HG02763 (cell line): ENCODE measurements at regions not wholly inside any gene's neighbourhood (a gene's known extent, or its start where the extent isn't known, plus 50 kb on each side); places are given as distances from the start of the nearest gene placed in this dataset.
A peak's percentile ranks its signal among the peaks of the same experiment; 100 is the strongest.

Experiments used
- ATAC-seq: cut with Tn5 transposase; IDR thresholded peaks from one replicate; pipeline ENCODE4 v1.9.1; 2021; ENCODE audit warnings: mild to moderate bottlenecking, moderate library complexity; ENCODE audit not compliant: unreplicated experiment

DNA sequence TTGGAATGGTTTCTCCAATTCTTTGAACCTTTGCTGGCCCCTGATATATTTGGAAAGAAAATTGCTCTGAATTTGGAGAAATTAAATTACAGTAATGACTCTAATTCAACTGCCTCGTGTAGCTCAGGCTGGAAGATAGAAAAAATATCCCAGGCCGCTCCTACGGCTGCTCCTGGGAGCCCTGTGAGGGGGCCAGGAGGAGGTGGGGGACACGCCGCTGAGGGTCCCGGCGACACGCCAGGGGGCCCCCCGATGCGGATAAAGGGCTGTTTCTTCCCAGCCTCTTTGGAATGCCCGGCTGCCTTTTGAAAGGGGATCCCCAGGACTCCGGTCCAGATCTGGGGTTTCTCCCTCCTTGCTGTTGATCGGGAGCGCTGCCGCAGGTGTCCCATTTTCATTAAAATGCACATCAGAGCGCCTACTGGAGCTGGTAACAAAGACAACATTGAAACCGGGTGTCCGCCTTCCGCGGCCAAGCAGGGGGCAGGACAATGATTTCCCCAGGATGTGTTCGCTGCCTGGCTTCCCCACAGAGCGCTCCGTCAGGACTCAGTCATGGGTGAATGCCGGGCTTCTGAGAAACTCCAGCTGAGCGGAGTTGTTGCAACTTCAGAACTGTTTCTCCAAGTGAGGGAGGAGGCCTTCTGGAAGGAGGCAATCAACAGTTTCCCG, 200.1 kb upstream of the KBTBD8 start:
- ATAC-seq: no peak

DNA sequence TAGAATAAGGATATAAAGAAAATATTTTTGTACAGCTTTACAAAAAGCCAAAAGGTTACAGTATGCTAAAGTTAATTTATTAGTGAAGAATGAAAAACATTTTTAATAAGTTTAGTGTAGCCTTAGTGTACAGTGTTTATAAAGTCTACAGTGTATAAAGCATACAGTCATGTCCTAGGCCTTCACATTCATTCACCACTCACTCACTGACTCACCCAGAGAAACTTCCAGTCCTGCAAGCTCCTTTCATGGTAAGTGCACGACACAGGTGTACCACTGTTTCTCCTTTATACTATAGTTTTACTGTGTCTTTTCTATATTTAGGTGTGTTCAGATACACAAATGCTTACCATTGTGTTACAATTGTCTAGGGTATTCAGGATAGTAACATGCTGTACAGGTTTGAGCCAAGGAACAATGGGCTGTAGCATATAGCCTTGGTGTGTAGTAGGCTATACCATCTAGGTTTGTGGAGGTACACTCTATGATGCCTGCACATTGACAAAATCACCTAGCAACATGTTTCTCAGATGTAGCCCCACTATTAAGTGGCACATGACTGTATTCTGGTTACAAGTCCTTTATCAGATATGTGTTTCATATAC, 197.1 kb upstream of the KBTBD8 start:
- no peak for ATAC-seq

DNA sequence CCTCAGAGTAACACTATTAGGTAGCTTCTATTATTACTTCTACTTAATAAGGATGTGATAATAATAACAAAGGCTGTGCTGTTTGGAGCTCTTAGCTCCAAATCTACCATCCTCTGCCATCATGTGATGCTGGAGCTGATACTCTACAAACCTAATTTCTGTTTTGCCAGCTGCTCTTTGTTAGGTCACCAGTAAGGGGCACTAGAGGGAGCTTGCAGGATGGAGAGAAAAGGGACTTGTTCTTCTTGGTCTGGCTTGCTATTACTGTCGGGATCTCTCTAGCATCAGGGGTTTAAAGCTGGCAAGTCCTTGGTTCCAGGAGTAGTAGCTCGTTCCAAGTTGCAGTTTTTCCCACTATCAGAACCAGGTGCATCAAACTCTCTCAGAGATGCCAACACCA, 194.9 kb upstream of the KBTBD8 start:
- no peak for ATAC-seq

DNA sequence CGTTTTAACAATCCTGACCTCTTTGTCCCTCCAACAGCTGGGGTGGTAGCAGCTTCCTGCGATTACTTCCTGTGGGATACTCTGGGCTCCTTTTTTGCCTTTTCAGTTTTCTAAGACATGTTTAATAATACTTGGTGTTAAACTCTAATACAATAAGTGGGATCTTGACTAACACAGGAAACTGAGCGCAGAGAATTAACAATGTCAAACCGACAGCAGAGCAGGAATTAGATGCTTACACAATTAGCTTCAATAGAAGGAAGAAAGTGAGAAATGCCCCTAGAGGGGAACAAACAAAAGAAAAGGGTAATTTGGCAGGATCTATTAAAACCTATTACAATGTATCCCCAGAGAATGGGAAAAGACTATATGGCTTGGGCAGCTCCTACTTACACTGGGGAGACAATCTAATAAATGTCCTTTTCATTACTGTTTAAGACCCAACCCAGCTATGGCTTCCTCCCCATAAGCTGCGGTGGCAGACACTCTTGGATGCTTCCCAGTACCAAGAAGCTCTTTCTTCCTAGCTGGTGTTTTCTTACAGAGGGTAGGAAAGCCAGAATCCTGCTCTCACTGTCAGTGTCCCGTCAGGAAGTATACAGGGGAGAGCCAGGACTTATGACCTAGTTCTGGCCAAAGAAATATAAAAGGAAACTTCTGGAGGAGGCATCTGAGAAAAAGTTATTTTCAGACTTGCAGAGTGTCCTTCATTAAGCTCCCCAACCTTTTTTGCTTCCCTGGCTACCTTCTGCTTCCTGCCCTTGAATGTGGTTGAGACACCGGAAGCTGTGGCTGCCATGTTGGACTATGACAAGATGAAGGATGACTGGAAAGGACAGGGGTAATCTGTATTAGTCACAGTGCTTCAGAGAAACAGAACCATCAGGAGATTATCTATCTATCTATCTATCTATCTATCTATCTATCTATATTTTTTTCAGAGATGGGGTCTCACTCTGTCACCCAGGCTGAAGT, 194.1 kb upstream of the KBTBD8 start:
- ATAC-seq: no peak

DNA sequence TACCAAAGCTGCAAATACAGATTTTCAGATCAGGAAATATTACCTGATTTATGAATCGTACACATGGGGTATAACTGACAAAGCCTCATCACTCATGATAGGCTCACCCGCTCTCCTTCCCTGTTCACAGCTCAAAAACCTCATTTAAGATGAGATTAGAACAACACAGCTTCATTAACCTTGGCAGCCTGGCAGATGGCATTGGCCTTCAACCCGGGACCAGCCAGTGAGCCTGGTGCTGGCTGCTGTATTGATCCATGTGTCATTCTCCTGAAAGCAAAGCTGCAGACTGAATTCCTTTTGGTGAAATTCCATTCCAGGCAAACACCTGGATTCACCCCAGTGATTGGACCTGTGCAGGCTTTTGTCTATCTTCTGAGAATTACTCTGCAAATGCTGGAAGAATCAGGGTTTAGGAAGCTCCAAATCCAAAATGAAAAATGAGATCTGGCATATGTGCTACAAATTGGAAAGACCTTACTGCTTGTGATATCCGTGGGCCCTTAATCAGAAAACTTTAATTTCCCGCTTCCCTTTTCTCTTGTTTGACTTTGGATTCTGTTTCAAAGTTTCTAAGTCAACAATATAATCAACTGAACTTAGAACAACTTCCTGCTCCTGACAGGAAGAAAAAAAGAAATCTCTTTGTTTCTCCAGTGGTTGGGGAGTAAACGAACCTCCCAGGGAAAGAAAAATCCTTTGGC, 189.1 kb upstream of the KBTBD8 start:
- no peak for ATAC-seq

DNA sequence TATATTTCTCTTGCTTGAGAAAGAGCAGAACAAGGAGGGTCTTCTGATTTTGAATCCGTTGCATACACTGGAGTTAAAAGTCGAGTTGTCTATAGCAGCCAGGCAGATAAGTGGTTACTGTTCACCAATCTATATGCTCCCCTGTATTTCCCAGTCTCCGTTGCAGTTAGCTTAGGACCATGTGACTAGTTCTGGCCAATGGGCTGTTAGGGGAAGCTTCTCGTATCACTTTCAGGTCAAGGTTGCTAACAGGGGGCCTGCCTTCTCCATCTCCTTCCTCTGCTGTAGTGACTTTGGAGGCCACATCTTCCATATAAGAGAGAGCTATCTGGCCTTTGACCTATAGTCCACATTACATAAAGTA, 188.5 kb upstream of the KBTBD8 start:
- no peak for ATAC-seq

DNA sequence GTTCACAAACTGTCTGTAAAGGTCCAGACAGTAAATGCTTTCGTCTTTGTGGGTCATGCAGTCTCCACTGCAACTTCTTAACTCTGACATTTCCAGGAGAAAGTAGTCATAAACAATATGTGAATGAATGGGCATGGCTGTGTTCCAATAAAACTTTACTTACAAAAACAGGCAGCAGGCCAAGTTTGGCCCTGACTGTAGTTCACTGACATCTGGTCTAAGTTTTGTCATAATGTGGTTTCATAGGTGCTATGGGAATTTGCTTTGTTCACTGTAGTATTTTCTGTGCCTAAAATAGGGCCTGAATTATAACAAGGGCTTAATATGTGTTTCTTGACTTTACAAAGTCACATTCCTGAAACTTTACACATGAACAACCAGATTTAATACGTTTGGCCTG, 186.0 kb upstream of the KBTBD8 start:
- no peak for ATAC-seq

DNA sequence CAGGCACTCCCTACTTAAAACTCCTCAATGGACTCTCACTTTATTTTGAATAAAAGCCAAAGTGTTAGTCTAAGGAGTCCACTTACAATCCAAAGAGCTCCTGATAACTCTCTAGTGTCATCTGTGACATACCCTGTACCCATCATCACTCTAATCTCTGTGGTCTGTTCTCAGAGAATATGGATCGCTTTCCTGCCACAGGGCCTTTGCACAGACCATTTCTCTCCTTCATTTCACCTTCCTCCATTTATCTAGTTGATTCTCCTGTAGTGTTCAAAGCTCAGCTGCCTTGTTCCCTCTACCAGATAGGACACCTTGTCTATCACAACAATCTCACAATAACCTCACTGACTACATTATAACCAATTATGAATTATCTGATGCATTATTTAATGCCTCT, 185.4 kb upstream of the KBTBD8 start:
- ATAC-seq: no peak

DNA sequence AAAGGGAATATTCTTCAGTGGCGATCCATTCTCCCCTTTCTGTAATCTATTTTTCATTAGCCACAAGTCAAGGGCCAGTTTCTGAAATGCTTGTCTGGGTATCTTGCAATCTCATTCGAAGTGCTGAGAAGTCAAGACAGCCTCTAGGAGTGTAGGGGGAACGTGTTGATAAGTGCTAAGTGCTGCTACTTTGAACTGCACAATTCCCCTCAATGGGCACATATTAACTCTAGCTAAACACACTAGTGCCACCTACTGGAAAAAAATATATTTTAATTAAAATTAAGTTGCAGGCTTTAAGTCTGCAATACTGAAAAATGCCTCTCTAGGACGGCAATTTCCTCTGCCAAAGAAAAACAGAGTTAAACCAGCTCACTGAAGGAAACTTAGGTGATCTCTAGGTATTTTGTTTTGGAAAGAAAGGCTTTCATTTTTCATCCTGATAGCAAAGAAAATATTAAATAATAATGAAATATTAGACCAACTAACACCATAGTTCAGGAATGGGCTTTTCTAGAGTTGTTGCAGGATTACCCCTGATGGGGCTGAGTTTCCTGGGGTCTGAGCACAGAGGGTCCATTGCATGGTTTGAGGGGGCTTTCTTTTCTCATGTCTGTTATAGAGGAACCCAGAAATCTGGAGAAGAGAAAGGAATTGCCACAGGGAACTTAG, 181.9 kb upstream of the KBTBD8 start:
- peak; percentile 53 for ATAC-seq

DNA sequence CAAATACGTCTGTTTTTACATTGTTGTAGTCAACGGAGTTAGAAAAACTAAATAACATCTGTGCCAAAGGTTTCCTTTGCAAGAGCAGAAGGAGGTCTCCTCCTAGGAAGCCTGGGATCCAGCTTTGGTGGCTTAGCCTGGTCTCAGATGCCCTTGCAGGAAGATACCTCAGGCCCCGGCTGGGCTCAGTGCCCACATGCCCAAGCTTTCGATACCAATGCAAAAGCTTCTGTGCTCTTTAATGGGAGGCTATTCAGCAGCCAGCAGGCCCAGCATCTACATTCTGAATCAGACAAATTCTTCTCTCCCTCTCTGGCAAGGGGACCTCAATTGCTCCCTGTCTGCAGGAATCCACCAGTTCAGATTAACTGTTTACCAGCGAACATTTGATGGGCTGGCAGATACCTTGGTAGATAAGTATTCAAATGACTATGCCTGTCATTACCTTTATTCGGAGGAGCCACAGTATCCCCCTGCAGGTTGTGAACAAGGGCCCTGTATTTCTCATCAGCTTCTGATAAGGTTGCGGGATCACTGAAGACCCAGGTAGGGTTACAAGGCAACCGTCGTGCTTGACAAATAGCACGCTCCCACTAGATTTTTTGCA, 180.1 kb upstream of the KBTBD8 start:
- no peak for ATAC-seq

DNA sequence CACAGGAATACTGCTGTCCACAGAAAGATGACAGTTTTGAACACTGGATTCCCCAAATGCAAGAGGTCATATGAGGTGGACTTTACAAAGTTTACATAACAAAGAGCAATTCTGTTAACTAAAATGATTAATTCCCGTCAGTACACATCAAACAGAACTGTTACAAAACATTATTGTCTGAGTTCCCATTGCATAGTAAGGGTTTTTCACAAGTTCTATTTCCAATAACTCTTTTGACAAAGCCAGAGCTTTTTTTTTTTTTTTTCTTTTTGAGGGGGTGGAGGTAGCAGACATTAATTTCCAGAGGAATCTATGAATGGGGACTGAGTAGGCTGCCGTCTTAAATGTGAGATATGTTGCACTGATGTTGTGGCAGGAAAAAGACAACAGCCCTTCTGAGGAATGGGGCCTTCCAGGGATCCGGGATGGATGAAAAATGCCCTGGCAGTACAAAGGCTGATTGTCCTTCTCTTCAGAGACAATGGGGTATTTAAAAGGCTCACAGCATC, 178.1 kb upstream of the KBTBD8 start:
- no peak for ATAC-seq

DNA sequence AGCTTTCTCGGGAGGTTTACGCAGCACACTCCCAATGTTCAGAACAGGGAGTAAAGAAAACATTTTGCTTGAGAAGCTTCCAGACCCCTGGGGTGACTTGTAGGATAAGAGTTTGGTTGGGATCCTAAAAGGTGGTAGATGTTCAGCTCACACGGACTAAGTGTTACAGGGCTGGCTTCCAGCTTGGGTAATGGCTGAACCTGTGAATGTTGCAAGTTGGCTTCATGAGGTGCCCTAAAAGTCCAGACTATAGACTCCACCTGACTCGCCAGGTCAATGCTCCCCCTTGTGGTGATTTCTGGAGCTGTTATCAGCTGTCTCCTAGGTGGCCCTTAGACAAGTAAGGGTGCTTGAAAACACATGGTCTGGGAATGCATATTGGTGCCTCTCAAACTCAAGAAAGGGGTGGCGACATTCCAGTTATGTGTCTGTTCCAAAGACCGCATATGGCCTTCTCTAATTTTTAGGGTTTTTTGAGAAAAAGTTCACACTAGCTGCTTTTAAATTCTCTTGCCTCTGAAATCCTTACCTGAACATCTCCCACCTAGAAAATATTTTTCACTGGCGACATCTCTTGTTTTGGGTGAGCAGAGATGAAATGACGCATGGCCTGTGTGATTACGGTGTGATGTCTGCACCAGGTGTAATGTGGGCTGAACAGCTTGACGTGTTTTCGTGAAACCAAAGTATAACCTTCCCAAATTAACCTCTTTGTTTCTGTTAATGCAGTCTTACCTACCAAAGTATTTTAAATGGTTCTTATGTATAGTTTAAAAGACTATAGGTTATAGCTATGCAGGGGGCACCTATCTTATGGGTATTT, 175.7 kb upstream of the KBTBD8 start:
- ATAC-seq: peak; percentile 77

DNA sequence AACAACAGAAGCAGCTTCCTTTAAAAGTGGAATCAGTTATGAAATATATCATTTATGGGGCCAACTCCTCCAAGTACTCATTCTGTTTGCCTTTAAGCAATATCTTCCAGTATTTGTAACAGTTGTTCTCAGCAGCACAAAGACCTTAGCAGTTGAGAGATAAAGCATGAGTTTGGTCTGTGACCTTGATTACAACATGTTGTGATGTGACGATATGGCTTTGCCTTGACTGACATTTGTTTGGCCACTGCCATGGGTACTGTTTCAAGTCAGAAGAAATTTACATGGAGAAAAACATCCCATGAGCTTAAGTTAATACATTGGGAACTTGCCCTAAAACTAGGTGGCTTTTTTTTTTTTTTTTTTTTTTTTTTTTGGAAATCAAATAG, 175.1 kb upstream of the KBTBD8 start:
- no peak for ATAC-seq

DNA sequence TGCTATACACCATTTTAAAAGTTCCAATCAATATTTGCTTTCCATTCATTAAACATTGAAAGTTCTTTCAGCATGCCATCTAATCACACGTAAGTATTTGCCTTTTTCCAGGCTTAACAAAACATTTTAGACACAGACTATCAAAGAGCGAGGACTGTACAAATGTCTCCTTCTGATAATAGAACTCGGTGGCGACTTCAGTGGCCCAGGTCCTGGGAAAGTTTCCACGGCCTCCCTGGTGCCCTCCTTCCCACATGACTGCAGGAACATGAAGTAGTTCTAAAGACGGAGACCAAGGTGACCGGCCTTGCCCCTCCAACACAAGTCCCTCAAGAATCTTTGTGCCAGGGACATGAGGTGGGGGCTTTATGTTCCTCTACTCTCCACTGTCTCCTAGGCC, 174.6 kb upstream of the KBTBD8 start:
- no peak for ATAC-seq

DNA sequence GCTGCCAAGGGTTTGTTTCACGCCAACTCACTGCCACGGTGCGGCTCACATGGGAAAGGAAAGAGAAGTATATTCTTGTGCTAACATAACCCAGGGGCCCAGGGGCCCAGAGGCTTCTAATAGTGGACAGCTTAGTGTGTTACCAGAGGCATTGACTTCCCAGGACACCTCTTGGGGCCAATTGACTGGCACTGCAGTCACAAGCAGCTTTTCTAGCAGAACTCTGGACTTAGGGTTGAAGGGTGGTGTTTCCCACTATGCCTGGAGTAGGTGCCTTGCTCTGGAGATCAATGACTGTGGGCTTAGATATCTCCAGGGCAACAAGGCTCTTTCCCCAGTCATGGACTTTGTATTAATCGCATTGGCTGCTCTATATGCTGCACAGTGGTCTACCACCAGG, 172.7 kb upstream of the KBTBD8 start:
- ATAC-seq: no peak

DNA sequence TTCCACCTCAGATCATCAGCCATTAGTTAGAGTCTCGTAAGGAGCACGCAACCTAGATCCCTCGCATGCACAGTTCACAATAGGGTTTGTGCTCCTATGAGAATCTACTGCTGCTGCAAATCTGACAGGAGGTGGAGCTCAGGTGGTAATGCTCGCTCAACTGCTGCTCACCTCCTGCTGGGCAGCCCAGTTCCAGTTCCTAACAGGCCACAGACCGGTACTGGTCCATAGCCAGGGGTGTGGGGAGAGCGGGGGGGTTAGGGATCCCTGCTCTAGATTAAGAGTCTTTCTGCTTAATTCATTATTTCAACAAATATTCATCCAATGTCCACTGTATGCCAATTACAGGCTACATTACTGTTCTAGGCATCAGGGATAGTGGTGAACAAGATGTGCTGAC, 170.4 kb upstream of the KBTBD8 start:
- ATAC-seq: no peak

DNA sequence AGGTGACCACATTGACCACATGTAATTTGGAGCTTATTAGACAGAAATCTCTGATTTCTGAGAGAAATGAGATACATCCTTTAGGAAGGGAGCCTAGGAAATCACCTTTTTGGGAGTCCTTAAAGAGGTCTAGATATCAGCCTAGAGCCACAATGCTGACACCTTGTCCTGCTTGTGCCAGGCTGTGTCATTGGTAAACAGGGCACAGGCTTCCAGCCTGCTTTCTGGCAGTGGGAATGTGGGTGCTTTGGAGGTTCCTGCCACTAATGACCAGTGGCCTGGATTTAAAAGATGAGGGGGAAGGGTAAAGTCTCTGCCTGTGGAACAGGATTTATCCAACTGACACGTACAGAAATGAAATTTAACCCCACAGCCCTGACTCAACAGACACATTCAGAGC, 169.8 kb upstream of the KBTBD8 start:
- no peak for ATAC-seq

DNA sequence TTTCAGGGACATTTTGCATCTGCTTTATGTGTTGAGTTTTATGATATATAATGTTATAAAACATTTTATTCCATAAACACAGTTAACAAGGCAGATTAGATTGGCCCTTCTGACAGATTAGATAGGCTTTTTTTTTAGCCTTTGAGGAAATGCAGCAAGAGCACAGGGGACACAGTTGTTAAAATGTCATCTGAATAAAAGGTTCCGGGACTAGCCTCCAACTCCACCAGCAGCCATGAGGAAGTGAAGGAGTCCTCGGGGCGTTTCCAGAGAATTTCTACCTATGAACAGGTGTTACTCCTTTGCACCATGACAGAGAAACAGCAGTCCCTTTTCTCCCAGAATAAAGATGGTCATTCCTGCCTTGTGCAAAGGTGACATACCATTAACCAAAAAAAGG, 167.8 kb upstream of the KBTBD8 start:
- no peak for ATAC-seq

DNA sequence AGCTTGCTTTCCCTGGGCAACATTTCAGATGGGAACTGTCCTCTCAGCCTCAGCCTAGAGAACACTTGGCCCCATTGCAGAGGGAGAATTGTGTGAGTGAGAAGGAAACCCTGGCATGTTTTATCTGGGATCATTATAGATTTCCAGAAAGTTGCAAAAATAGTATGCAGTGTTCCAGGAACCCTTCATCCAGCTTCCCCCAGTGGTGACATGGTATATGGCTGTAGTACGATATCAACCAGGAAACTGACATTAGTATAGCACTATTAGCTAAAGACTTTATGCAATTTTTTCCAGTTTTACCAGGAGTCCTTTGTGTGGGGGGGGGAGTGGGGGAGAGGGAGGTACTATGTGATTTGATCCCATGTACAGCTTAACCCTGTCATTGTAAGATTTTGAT, 166.2 kb upstream of the KBTBD8 start:
- no peak for ATAC-seq
